ENCODE measurements at regions not wholly inside any gene's neighbourhood (a gene's known extent, or its start where the extent isn't known, plus 50 kb on each side); places are given as distances from the start of the nearest gene placed in this dataset.
"Not testable (repeated sequence)": the region's sequence is repeated elsewhere in the genome, so short reads cannot be mapped to it uniquely, and the experiment has no call there.

GRCh38 chr12:84435682-84436081, 476.9 kb downstream of the SLC6A15 start:
- Histone ChIP-seq H3K4me3 (no peak overlapping the region), H3K9ac (ENCODE audit: insufficient read length) (no peak overlapping the region), H3K27ac (no peak overlapping the region), H3K9me3 (ENCODE audit: low read depth, low read length) (no peaks in the 10 kb centered on the region), H3K36me3 (ENCODE audit: insufficient read depth, low read length) (no peaks in the 10 kb centered on the region)
- TF ChIP-seq EZH2 (IDR thresholded peaks at IDR 0.05) (no peak), POLR2AphosphoS5 (IDR thresholded peaks at IDR 0.05; ENCODE audit: borderline replicate concordance, low read depth, low read length) (no peak), FOXP2 (optimal IDR thresholded peaks at IDR 0.05; ENCODE audit: control extremely low read depth, extremely low read length, insufficient read depth) (no peak)
- no peak for DNase-seq (ENCODE audit: low read depth, low spot score)

- no peak for DNase-seq (ENCODE audit: low read depth, low spot score)
- Histone ChIP-seq H3K9me3 (ENCODE audit: low read depth, low read length) (no peaks in the 10 kb centered on the region), H3K36me3 (ENCODE audit: insufficient read depth, low read length) (no peaks in the 10 kb centered on the region), H3K4me3 (no peak overlapping the region), H3K27ac (no peak overlapping the region), H3K9ac (ENCODE audit: insufficient read length) (no peak overlapping the region)
- TF ChIP-seq FOXP2 (optimal IDR thresholded peaks at IDR 0.05; ENCODE audit: control extremely low read depth, extremely low read length, insufficient read depth) (no peak), POLR2AphosphoS5 (IDR thresholded peaks at IDR 0.05; ENCODE audit: borderline replicate concordance, low read depth, low read length) (no peak), EZH2 (IDR thresholded peaks at IDR 0.05) (no peak)
These were observed 490.3 kb downstream of the SLC6A15 start for GRCh38 chr12:84422340-84422739.

- H3K36me3 ChIP-seq (ENCODE audit: insufficient read depth, low read length): no peaks in the 10 kb centered on the region
- no peak overlapping the region for H3K4me3 ChIP-seq
- H3K27ac ChIP-seq: no peak overlapping the region
- H3K9me3 ChIP-seq (ENCODE audit: low read depth, low read length): no peaks in the 10 kb centered on the region
- DNase-seq (ENCODE audit: low read depth, low spot score): no peak
- H3K9ac ChIP-seq (ENCODE audit: insufficient read length): no peak overlapping the region
- TF ChIP-seq EZH2 (IDR thresholded peaks at IDR 0.05): no peak
- TF ChIP-seq FOXP2 (optimal IDR thresholded peaks at IDR 0.05; ENCODE audit: control extremely low read depth, extremely low read length, insufficient read depth): no peak
These were observed 491.5 kb downstream of the SLC6A15 start for GRCh38 chr12:84421103-84421502.

- DNase-seq (ENCODE audit: low read depth, low spot score): no peak
- no peaks in the 10 kb centered on the region for H3K36me3 ChIP-seq (ENCODE audit: insufficient read depth, low read length)
- TF ChIP-seq FOXP2 (optimal IDR thresholded peaks at IDR 0.05; ENCODE audit: control extremely low read depth, extremely low read length, insufficient read depth) (no peak), EZH2 (IDR thresholded peaks at IDR 0.05) (no peak), POLR2AphosphoS5 (IDR thresholded peaks at IDR 0.05; ENCODE audit: borderline replicate concordance, low read depth, low read length) (no peak)
- H3K27ac ChIP-seq: no peak overlapping the region
- H3K4me3 ChIP-seq: no peak overlapping the region
- H3K9ac ChIP-seq (ENCODE audit: insufficient read length): no peak overlapping the region
- no peaks in the 10 kb centered on the region for H3K9me3 ChIP-seq (ENCODE audit: low read depth, low read length)
These were observed 496.0 kb downstream of the SLC6A15 start for GRCh38 chr12:84416626-84417025.

- TF ChIP-seq POLR2AphosphoS5 (IDR thresholded peaks at IDR 0.05; ENCODE audit: borderline replicate concordance, low read depth, low read length) (no peak), EZH2 (IDR thresholded peaks at IDR 0.05) (no peak), FOXP2 (optimal IDR thresholded peaks at IDR 0.05; ENCODE audit: control extremely low read depth, extremely low read length, insufficient read depth) (no peak)
These were observed 496.7 kb downstream of the SLC6A15 start for GRCh38 chr12:84415946-84416345.

GRCh38 chr12:84413656-84414055, 498.9 kb downstream of the SLC6A15 start:
- DNase-seq (ENCODE audit: low read depth, low spot score): no peak

More at GRCh38 chr12:84415946-84416345, 496.7 kb downstream of the SLC6A15 start:
- no peaks in the 10 kb centered on the region for H3K36me3 ChIP-seq (ENCODE audit: insufficient read depth, low read length)
- no peak overlapping the region for H3K4me3 ChIP-seq
- H3K9ac ChIP-seq (ENCODE audit: insufficient read length): no peak overlapping the region
- DNase-seq (ENCODE audit: low read depth, low spot score): no peak
- H3K9me3 ChIP-seq (ENCODE audit: low read depth, low read length): no peaks in the 10 kb centered on the region
- H3K27ac ChIP-seq: no peak overlapping the region

GRCh38 chr12:84412226-84412625, 500.4 kb downstream of the SLC6A15 start:
- Histone ChIP-seq H3K27ac (no peak overlapping the region), H3K9ac (ENCODE audit: insufficient read length) (no peak overlapping the region), H3K4me3 (no peak overlapping the region), H3K36me3 (ENCODE audit: insufficient read depth, low read length) (no peaks in the 10 kb centered on the region), H3K9me3 (ENCODE audit: low read depth, low read length) (no peaks in the 10 kb centered on the region)
- no peak for DNase-seq (ENCODE audit: low read depth, low spot score)
- no peak for TF ChIP-seq EZH2 (IDR thresholded peaks at IDR 0.05)

More at GRCh38 chr12:84413656-84414055, 498.9 kb downstream of the SLC6A15 start:
- Histone ChIP-seq H3K9me3 (ENCODE audit: low read depth, low read length) (no peaks in the 10 kb centered on the region), H3K27ac (no peak overlapping the region), H3K4me3 (no peak overlapping the region), H3K36me3 (ENCODE audit: insufficient read depth, low read length) (no peaks in the 10 kb centered on the region), H3K9ac (ENCODE audit: insufficient read length) (no peak overlapping the region)
- no peak for TF ChIP-seq FOXP2 (optimal IDR thresholded peaks at IDR 0.05; ENCODE audit: control extremely low read depth, extremely low read length, insufficient read depth)
- no peak for TF ChIP-seq POLR2AphosphoS5 (IDR thresholded peaks at IDR 0.05; ENCODE audit: borderline replicate concordance, low read depth, low read length)
- TF ChIP-seq EZH2 (IDR thresholded peaks at IDR 0.05): no peak

GRCh38 chr12:84411031-84411430, 501.6 kb downstream of the SLC6A15 start:
- Histone ChIP-seq H3K4me3 (no peak overlapping the region), H3K27ac (no peak overlapping the region), H3K36me3 (ENCODE audit: insufficient read depth, low read length) (no peaks in the 10 kb centered on the region), H3K9me3 (ENCODE audit: low read depth, low read length) (no peaks in the 10 kb centered on the region), H3K9ac (ENCODE audit: insufficient read length) (no peak overlapping the region)
- TF ChIP-seq POLR2AphosphoS5 (IDR thresholded peaks at IDR 0.05; ENCODE audit: borderline replicate concordance, low read depth, low read length) (no peak), EZH2 (IDR thresholded peaks at IDR 0.05) (no peak), FOXP2 (optimal IDR thresholded peaks at IDR 0.05; ENCODE audit: control extremely low read depth, extremely low read length, insufficient read depth) (no peak)
- DNase-seq (ENCODE audit: low read depth, low spot score): no peak

- Histone ChIP-seq H3K9ac (ENCODE audit: insufficient read length) (no peak overlapping the region), H3K4me3 (no peak overlapping the region), H3K36me3 (ENCODE audit: insufficient read depth, low read length) (no peaks in the 10 kb centered on the region), H3K27ac (no peak overlapping the region), H3K9me3 (ENCODE audit: low read depth, low read length) (no peaks in the 10 kb centered on the region)
- TF ChIP-seq POLR2AphosphoS5 (IDR thresholded peaks at IDR 0.05; ENCODE audit: borderline replicate concordance, low read depth, low read length): no peak
- TF ChIP-seq FOXP2 (optimal IDR thresholded peaks at IDR 0.05; ENCODE audit: control extremely low read depth, extremely low read length, insufficient read depth): no peak
- no peak for TF ChIP-seq EZH2 (IDR thresholded peaks at IDR 0.05)
- DNase-seq (ENCODE audit: low read depth, low spot score): no peak
These were observed 503.7 kb downstream of the SLC6A15 start for GRCh38 chr12:84408936-84409335.

GRCh38 chr12:84406720-84407119, 505.9 kb downstream of the SLC6A15 start:
- H3K36me3 ChIP-seq (ENCODE audit: insufficient read depth, low read length); DNase-seq (ENCODE audit: low read depth, low spot score); H3K4me3 ChIP-seq; H3K27ac ChIP-seq; H3K9ac ChIP-seq (ENCODE audit: insufficient read length); H3K9me3 ChIP-seq (ENCODE audit: low read depth, low read length): not testable (repeated sequence)
